NCI-H128 (cell line): ENCODE measurements at regions not wholly inside any gene's neighbourhood (a gene's known extent, or its start where the extent isn't known, plus 50 kb on each side); places are given as distances from the start of the nearest gene placed in this dataset.
"Not testable (repeated sequence)": the region's sequence is repeated elsewhere in the genome, so short reads cannot be mapped to it uniquely, and the experiment has no call there.

Source experiments
- DNase-seq: peaks from one replicate; lab custom pipeline; 2025; ENCODE audit not compliant: unreplicated experiment; lab: John Stamatoyannopoulos, UW

DNA sequence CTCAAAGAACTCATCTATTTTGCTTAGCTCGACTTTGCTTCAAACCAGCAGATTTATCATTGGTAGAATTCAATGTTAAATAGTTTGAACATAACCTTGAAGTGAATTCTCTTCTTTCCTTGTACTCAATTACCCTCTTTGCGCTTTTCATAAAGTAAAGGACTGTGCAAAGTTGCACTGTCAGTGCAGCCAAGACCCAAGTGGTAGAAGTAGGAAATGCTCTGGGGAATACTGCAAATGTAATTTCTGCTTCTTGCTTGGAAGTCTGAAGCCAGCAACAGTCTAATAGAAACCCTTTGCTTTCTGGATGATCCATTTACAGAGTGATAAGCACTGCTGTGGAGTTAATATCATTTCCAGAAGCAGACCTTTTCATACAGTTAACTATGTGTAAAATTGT, 936.7 kb upstream of the TMPRSS15 start:
- DNase-seq: no peak

DNA sequence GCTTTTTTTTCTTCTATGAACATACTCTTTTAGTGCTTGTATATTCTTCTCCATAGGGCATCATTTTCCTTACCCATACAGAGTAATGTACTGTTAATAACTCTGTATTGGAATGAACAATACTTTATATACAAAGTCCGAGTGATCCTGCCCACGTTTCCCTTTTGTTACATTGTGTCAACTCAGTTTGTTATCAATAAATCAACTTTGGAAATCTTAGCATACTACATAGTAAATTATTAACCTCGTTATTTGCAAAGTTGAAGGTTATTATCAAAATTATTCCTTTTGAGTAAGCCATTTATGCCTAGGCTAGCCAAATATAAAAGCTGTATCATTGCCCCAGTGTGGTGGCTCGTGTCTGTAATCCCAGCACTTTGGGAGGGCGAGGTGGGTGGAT, 937.4 kb upstream of the TMPRSS15 start:
- no peak for DNase-seq

DNA sequence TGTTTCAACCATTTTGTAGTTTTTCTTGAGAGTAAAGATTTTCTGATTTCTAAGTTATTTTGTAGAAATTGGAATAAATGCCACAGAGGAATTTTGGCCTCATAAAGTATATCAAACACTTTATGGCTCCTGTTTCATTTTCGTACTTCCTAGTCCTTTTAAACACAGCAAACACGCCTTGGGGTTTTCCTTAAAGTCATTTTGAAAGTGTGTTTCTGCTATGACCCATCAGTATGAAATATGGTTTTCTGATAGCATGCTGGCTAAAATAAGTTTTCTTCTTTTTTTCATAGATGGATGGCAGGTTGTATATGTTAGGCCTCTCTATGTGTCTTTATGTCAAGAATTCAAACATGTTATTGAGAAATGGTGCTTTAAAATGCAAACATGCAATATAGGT, 940.1 kb upstream of the TMPRSS15 start:
- DNase-seq: no peak

DNA sequence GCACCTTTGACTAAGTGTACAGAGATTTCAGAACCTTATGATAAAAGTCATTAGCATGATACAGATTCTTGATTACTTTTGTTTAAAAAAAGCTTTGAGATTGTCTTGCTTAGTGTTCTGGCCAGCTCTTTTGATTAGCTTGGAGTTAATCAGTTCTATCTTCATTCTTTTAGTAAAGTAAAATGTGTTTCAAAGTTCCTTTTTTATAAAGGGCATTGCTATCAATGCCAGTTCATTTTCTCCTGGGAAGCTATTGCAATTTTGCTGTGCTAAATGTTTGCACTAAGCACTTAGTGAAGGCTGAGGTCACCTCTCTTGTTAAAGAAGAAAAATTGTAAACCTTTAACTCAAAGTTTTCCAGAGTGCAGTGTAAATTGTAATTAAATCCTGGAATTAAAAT, 946.7 kb upstream of the TMPRSS15 start:
- DNase-seq: no peak

DNA sequence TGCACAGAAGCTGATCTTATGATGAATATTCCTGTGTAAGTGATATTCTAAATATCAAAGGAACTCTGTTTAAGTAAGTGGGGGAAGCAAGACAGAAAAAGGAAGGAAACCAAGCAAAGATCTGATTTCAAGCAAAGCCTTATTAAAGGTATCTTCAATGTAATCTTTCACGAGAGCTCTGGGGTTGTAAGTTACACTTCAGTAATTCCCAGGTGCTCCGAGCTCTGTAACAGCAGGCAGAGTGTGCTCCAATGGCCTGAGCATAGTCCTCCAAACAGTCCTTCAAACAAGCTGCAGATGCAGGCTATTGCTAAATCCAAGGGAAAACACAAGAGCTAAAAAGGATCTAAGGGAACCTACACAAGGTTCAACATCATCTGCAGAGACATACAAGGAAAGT, 949.7 kb upstream of the TMPRSS15 start:
- no peak for DNase-seq

DNA sequence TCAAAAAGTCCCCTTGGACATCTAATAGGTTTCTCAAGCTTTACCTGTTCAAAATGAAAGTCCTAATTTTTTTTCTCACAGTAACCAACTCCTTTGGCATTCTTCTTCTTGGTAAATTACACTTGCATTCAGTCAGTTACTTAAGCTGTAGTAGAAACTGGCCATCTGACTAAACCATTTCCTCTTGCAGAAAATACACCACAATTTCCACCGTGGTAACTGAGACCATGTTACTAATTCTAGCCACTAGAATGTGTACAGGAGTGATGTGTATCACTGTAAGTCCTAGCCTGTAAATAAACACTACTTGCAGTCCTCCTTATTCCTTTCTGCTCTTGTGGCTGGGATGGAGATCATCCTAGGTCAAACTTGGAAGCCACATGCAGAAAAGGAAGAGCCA, 965.4 kb upstream of the TMPRSS15 start:
- no peak for DNase-seq

DNA sequence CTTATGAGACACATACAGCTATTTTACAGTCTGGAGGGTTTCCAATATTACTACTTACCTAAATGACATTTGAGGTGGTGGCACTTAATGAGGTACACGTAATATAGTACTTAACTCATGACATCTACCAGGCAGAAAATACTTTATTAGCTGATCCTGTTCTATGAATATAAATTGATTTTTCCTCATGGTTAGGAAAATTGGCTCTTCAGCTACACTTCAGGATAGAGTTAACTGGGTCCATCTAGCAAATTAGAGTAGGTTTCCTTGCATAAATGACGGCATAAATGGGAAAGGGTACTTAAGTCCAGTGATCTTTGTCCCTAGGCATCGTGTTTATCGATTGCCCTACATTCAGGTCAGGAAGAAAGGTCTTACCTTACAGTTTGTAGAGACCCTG, 988.8 kb upstream of the TMPRSS15 start:
- DNase-seq: no peak

DNA sequence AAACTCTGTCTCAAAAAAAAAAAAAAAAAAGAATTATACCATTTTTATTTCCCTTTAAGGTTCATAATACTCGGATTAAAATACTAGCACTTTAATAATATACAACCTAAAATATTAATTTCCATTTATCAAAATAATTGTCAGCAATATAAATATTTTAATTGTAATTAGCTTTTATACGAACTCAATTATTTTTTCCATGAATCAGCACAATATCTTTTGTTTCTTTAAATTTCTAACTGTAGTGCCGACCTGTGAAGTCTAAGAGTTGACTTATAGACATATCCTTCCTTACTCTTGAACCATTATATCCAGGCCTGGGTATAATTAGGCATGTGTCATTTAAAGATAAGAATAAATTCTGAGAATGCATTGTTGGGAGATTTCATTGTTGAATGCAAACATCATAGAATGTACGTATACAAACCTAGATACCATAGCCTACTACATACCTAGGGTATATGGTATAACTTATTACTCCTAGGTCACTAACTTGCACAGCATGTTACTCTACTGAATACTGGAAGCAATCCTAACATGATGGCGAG, 996.7 kb upstream of the TMPRSS15 start:
- no peak for DNase-seq

DNA sequence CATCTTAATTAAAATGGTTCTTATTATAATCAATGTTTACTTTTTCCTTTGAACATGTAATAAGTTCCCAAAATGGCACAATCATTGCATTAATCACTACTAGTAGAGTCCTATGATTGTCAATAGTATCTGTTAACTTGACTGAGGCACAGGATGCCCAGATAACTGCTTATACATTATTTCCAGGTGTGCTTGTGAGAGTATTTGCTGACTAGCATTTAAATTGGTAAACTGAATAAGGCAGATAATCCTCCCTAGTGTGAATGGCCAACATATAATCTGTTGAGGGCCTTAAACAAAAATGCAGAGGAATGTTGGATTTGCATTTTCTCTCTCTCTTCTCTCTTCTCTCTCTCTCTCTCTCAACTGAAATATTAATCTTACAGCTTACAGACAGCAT, 999.3 kb upstream of the TMPRSS15 start:
- DNase-seq: no peak

DNA sequence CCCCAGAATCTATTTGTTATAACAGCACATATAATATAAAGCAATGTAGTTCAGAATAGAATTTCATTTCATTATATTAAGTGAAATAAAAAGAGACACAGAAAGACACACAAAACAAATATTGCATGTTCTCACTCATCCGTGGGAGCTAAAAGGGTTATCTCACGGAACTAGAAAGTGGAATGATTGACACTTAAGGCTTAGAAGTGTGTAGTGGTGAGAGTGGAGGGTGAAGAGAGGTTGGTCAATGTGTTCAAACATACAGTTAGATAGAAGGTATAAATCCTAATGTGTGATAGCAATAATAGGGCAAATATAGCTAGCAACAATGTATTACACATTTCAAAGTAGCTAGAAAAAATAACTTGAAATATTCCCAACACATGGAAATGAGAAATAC, 1001.7 kb upstream of the TMPRSS15 start:
- DNase-seq: no peak

DNA sequence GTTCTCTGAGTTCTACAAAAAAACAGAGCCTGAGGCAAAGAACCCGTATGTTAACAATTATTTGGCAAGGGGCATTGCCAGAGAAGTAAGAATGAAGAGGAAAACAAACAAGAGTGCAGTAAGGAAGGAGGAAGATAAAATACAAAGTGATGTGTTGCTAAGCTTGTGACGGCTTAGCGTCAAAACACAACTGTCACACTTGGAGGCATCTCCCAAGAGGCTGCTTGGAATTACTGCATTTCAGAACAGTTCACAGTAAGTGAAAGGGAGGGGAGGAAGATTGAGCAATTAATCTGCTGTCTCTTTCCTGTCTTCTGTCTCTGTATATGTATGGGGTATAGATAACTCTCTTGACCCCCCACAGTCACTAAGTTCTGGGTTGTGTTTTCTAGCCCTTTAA, 1017.0 kb upstream of the TMPRSS15 start:
- DNase-seq: no peak

DNA sequence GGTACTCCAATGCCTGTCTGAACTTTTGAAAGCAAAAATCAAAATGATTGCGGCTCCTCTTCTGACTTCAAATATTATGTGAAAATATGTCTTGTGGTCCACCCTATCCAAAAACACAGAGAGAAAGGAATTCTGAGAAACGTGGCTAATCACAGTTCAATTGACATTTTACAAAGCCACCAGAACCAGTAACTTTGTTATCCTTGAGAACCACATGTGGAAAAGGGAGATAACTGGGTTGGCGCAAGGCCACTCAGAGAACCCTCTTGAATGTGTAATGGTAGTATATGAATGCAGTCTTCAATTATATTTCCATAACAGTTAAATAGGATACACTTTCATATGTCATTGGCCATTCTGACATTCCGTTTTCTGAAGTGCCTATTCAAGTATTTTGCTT, 1030.0 kb upstream of the TMPRSS15 start:
- DNase-seq: no peak

DNA sequence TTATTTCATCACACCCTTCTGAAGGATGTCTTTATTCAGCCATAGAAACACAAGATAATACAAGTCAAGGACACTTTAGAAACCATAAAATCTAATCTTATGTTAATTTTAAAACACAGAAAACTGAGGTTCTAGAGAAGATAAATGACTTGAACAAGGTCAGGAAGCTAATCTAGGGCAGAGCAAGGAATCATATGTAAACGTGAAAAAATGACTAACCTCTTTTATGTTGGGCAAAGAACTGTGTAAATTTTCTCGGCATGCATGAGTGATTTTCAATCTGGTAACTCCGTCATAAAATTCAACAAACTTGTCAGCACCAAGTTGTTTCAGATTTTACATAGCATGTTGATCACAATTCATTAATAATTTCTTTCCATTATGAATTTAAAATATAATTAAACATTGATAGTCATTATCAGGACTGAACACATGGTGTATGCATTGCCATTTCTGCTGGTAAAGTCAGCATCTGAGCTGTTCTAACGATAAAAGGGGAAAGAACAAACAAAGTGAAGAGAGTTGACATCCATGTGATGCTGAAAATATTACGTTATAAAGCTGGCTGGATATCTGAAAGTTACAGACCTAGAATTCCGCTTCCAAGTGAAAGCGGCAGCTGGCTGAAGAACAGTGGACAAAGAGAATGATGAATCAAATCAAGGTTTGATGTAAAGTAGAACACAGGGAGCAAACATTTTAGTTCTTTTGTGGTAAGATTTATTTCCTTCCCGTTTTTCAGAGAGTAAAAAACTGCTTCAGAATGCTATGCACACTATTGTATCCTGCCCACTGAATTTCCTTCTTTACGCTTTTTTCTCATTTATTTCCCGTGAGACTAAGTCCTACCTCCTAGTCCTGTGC, 1037.4 kb upstream of the TMPRSS15 start:
- no peak for DNase-seq

DNA sequence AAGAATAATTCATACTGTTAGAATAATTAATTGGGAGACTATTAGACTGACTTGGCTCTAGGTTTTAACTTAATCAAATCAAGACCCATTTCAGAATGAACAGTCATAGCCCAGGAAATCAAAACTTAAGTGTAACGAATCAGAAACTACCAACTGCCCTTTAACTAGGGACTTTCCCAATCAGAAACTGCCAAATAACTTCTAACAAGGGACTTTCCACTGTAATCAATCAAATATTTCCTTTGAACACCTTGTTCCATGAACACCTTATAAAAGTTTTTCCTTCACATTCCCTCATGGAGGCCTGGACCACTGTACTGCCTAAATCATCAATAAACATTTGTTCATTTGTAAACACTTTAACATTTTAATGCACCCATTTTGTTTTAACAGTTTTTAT, 1054.7 kb upstream of the TMPRSS15 start:
- no peak for DNase-seq

DNA sequence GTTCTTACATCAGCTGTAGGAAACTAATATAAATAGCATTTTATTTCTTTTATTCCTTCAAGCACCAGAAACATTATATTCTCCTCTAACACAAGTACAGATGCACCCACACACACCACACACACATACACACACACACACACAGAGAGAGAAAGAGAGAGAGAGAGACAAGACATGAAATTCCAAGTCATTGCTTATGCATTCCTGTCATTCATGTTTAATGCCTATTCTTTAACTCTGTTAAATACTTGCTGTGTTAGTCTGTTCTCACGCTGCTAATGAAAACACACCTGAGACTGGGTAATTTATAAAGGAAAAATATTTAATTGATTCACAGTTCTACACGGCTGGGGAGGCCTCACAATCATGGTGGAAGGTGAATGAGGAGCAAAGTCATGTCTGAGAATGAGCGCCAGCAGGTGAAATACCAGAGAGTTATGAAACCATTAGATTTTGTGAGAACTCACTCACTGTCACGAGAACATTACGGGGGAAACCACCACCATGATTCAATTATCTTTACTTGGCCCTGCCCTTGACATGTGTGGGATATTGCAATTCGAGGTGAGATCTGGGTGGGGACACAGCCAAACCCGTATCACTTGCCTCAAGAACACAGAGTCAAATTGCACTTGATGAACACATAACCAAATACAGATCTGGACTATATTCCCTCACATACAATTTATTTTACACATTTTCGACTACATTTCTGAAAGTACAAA, 1058.1 kb upstream of the TMPRSS15 start:
- DNase-seq: no peak

DNA sequence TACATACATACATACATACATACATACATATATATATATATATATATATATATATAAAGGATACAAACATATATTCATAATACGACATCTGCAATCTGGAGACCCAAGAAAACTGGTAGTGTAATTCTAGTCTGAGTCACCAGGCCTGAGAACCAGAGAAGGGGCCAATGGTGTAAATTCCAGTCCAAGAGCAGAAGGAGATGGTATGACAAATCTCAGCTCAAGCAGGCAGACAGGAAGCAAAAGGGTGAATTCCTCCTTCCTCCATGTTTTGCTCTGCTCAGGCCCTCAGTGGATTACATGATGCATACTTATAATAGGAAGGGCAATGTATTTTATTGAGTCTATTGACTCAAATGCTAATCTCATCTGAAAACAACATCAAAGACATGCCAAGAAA, 1060.4 kb upstream of the TMPRSS15 start:
- no peak for DNase-seq

DNA sequence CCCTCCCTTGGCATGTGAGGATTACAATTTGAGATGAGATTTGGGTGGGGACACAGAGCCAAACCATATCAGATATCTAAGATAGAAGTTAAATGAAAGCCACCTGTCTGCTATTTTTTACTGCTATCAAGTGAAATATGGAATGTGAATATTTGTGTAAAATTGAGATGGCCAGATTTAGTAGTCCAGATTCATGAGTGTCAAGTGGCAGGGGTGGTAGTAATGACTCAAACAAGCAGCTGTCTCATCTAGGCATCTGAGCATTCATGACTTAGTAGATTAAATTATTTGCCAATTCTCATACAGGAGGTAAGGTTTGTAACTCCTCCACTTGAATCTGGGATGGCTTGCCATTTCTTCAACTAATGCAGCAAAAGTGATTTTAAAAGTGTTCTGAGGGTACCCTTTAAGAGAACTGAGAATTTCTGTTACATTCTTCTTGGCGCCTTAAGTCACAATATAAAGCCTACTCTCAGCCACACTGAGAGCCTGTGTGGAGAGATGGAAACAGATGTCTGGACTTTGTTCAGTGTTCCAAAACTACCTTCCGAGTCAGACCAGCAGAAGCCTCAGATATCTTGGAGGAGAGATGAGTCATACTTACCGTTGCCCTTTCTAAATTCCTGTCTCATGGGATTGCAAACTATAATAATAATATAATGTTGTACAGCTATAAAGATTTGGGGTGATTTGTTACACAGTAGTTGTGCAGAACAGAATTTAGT, 1065.6 kb upstream of the TMPRSS15 start:
- DNase-seq: no peak

DNA sequence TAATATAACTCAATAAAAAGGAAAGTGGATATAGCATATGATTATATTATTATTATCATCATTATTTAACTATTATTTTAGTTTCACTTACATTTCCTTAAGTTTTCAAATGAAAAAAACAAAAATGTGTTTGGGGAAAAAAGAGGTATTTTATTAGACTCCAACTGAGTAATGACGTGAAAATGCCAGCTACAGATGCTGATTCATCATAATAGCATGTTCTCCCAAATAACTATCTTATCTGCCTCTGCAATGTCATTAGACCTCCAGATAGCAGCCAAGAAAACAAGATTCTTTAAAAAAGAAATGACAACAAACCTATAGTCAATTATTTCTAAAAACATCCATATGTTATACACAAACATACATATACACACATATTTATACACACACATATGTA, 1071.9 kb upstream of the TMPRSS15 start:
- DNase-seq: no peak

DNA sequence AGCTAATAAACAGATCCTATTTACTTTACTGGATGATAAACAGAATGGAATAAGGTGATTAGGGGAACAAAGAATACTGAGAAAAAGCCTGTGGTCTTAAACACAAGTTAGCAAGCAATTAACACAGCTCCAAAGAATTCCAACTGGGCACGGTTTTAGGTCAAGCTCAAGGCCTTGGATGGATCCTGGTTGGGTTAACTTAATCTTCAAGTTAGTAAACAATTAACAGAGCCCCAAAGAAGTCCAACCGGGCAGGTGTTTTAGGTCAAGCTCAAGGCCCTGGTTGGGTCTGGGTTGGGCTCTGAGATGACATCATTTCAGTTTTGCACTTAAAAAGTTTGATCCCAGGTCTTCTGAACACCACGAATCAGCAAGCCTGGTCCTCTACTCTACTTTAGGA, 1086.3 kb upstream of the TMPRSS15 start:
- no peak for DNase-seq

DNA sequence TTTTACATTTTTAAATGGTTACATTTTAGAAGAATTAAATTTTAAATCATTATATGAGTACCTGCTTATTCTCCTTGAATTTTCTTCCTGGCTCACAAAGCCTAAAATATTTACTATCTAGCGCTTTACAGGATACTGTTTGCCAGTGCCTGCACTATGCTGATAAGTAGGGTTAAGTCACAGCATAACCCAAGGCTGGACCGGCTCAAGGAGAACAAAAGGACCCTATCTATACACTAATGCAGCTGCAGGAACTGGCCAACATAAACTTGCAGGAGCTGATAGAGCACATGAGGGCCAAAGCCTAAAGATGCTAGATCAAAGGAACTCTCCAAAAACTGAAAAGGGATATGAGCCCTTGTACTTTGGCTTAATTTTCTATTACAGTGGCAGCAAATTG, 1086.9 kb upstream of the TMPRSS15 start:
- no peak for DNase-seq

DNA sequence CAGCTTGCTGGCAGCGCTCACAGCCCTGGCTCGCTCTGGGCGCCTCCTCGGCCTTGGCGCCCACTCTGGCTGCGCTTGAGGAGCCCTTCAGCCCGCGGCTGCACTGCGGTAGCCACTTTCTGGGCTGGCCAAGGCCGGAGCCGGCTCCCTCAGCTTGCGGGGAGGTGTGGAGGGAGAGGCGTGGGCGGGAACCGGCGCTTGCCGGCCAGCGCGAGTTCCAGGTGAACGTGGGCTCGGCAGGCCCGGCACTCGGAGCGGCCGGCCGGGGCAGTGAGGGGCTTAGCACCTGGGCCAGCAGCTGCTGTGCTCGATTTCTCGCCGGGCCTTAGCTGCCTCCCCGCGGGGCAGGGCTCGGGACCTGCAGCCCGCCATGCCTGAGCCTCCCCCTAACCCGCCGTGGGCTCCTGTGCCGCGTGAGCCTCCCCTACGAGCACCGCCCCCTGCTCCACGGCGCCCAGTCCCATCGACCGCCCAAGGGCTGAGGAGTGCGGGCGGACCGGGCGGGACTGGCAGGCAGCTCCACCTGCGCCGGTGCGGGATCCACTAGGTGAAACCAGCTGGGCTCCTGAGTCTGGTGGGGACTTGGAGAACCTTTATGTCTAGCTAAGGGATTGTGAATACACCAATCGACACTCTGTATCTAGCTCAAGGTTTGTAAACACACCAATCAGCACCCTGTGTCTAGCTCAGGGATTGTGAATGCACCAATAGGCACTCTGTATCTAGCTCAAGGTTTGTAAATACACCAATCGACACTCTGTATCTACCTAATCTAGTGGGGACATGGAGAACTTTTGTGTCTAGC, 1090.1 kb upstream of the TMPRSS15 start:
- DNase-seq: not testable (repeated sequence)
